ENCODE measurements at regions not wholly inside any gene's neighbourhood (a gene's known extent, or its start where the extent isn't known, plus 50 kb on each side); places are given as distances from the start of the nearest gene placed in this dataset.

DNA sequence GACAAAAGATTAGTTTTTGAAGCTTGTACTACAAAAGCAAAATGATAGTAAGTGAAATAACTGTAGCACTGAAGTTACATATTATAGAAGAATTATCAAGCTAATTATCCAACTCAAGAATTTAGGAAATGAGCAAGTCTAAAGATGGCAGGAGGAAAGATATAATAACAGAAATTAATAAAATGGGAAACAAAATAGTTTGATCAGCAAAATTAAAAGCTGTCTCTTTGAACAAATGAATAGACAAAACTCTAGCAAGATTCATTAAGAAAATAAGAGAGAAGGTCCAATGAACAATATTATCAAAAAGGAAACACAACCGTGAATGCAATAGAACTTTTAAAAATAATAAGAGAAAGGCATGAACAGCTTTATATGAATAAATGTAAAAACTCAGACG, 224.3 kb upstream of the IRX5 start:
- TF ChIP-seq ZNF274 (IDR thresholded peaks at IDR 0.05; ENCODE audit: low read depth, low read length) (no peak), SUZ12 (IDR thresholded peaks at IDR 0.05; ENCODE audit: extremely low read depth, insufficient read depth, insufficient read length) (no peak)

All from NT2/D1 (cell line).